H9 (cell line): ENCODE measurements at regions not wholly inside any gene's neighbourhood (a gene's known extent, or its start where the extent isn't known, plus 50 kb on each side); places are given as distances from the start of the nearest gene placed in this dataset.

Experiments
- DNase-seq: peaks from one replicate; pipeline ENCODE4 v3.0.0-alpha.2; 2017
- H2AFZ ChIP-seq: one replicate; pipeline ENCODE4 v1.6.1; 2013; ENCODE audit warnings: mild to moderate bottlenecking, low read length, control low read depth, moderate library complexity
- H2AK5ac ChIP-seq: 2 replicates; pipeline ENCODE4 v1.6.1; 2013; ENCODE audit warnings: low read length, control low read depth, mixed read lengths; ENCODE audit not compliant: insufficient read length
- H2BK120ac ChIP-seq: one replicate; pipeline ENCODE4 v1.6.1; 2013; ENCODE audit warnings: low read depth, mild to moderate bottlenecking, low read length, control low read depth, inconsistent platforms; ENCODE audit not compliant: poor library complexity, severe bottlenecking
- H2BK12ac ChIP-seq: 2 replicates; pipeline ENCODE4 v1.6.1; 2013; ENCODE audit warnings: low read length, control low read depth, mixed read lengths, low read depth; ENCODE audit not compliant: insufficient read length
- H2BK15ac ChIP-seq: 2 replicates; pipeline ENCODE4 v1.6.1; 2013; ENCODE audit warnings: low read depth, low read length, control low read depth
- H2BK20ac ChIP-seq: one replicate; pipeline ENCODE4 v1.6.1; 2013; ENCODE audit warnings: low read depth, mild to moderate bottlenecking, low read length, control low read depth, inconsistent platforms; ENCODE audit not compliant: poor library complexity, severe bottlenecking
- H2BK5ac ChIP-seq: 2 replicates; pipeline ENCODE4 v1.6.1; 2013; ENCODE audit warnings: low read length, control low read depth, mixed read lengths; ENCODE audit not compliant: insufficient read length
- H3K14ac ChIP-seq: 2 replicates; pipeline ENCODE4 v1.6.1; 2013; ENCODE audit warnings: low read length, control low read depth; ENCODE audit not compliant: insufficient read depth
- H3K18ac ChIP-seq: 2 replicates; pipeline ENCODE4 v1.6.1; 2013; ENCODE audit warnings: low read depth, mild to moderate bottlenecking, mixed read lengths, low read length, control low read depth; ENCODE audit not compliant: insufficient read length
- H3K23ac ChIP-seq: 2 replicates; pipeline ENCODE4 v1.6.1; 2013; ENCODE audit warnings: low read length, control low read depth, mixed read lengths, low read depth; ENCODE audit not compliant: insufficient read length
- H3K23me2 ChIP-seq: 2 replicates; pipeline ENCODE4 v1.6.1; 2013; ENCODE audit warnings: low read depth, mild to moderate bottlenecking, mixed read lengths, low read length, control low read depth; ENCODE audit not compliant: insufficient read length, poor library complexity, severe bottlenecking
- H3K27ac ChIP-seq: 2 replicates; pipeline ENCODE4 v1.5.1; 2013; ENCODE audit warnings: low read length, control low read depth, mixed read lengths, low read depth; ENCODE audit not compliant: insufficient read length
- H3K27me3 ChIP-seq: 2 replicates; pipeline ENCODE4 v1.6.1; 2013; ENCODE audit warnings: low read length, control low read depth, inconsistent platforms; ENCODE audit not compliant: insufficient read depth
- H3K4ac ChIP-seq: 2 replicates; pipeline ENCODE4 v1.6.1; 2013; ENCODE audit warnings: low read depth, mild to moderate bottlenecking, control low read depth, inconsistent platforms, low read length, moderate library complexity
- H3K4me1 ChIP-seq: 2 replicates; pipeline ENCODE4 v1.6.1; 2013; ENCODE audit warnings: low read length, control low read depth, inconsistent platforms; ENCODE audit not compliant: insufficient read depth
- H3K4me2 ChIP-seq: 2 replicates; pipeline ENCODE4 v1.6.1; 2013; ENCODE audit warnings: low read length, control low read depth, mixed read lengths; ENCODE audit not compliant: insufficient read length, insufficient read depth
- H3K56ac ChIP-seq: 2 replicates; pipeline ENCODE4 v1.6.1; 2013; ENCODE audit warnings: low read depth, mild to moderate bottlenecking, mixed read lengths, low read length, control low read depth; ENCODE audit not compliant: insufficient read length
- H3K79me1 ChIP-seq: 2 replicates; pipeline ENCODE4 v1.6.1; 2013; ENCODE audit warnings: low read depth, mild to moderate bottlenecking, moderate library complexity, low read length, control low read depth, inconsistent platforms; ENCODE audit not compliant: insufficient read depth, poor library complexity, severe bottlenecking
- H3K79me2 ChIP-seq: 2 replicates; pipeline ENCODE4 v1.6.1; 2013; ENCODE audit warnings: low read length, control low read depth, inconsistent platforms; ENCODE audit not compliant: insufficient read depth
- H3K9ac ChIP-seq: 2 replicates; pipeline ENCODE4 v1.6.1; 2013; ENCODE audit warnings: low read length, control low read depth, mixed read lengths; ENCODE audit not compliant: insufficient read length; ENCODE audit errors: extremely low read depth
- H3K9me3 ChIP-seq: one replicate; pipeline ENCODE4 v1.6.1; 2013; ENCODE audit warnings: low read depth, low read length, inconsistent platforms; ENCODE audit not compliant: control insufficient read depth
- H3T11ph ChIP-seq: one replicate; pipeline ENCODE4 v1.6.1; 2013; ENCODE audit warnings: mild to moderate bottlenecking, low read length, control low read depth, inconsistent platforms
- H4K20me1 ChIP-seq: one replicate; pipeline ENCODE4 v1.6.1; 2013; ENCODE audit not compliant: control insufficient read depth, insufficient read length, insufficient read depth
- H4K5ac ChIP-seq: 2 replicates; pipeline ENCODE4 v1.6.1; 2013; ENCODE audit warnings: low read depth, mild to moderate bottlenecking, mixed read lengths, low read length, control low read depth; ENCODE audit not compliant: insufficient read length
- H4K8ac ChIP-seq: replicated peaks from 2 replicates; pipeline ENCODE4 v1.6.1; 2013; ENCODE audit warnings: low read length, control low read depth, mixed read lengths, low read depth; ENCODE audit not compliant: insufficient read length
- H4K91ac ChIP-seq: 2 replicates; pipeline ENCODE4 v1.6.1; 2013; ENCODE audit warnings: low read depth, mild to moderate bottlenecking, moderate library complexity, mixed read lengths, low read length, control low read depth; ENCODE audit not compliant: insufficient read length
- H3K27ac Mint-ChIP-seq, 3 experiments: 2 replicates in 2 of 3; 3 replicates in 1 of 3; pipeline ENCODE4 v1.8.0; 2020 to 2021; ENCODE audit warnings: mixed read lengths in 3 of 3, mild to moderate bottlenecking in 1 of 3, moderate library complexity in 1 of 3
- H3K27me3 Mint-ChIP-seq: 2 replicates; pipeline ENCODE4 v1.8.0; 2021; ENCODE audit warnings: low read depth, mild to moderate bottlenecking, moderate library complexity, mixed read lengths
- H3K36me3 Mint-ChIP-seq, 3 experiments: 2 replicates in 2 of 3; 3 replicates in 1 of 3; pipeline ENCODE4 v1.8.0; 2020 to 2021; ENCODE audit warnings: low read depth in 3 of 3, mixed read lengths in 3 of 3; ENCODE audit not compliant: insufficient read depth in 1 of 3
- H3K4me1 Mint-ChIP-seq, 2 experiments: 2 replicates each; pipeline ENCODE4 v1.8.0; 2020; ENCODE audit warnings: mixed read lengths in 2 of 2
- H3K4me3 Mint-ChIP-seq, 2 experiments: 2 replicates in 1 of 2; 3 replicates in 1 of 2; pipeline ENCODE4 v1.8.0; 2020 to 2021; ENCODE audit warnings: mild to moderate bottlenecking in 2 of 2, mixed read lengths in 2 of 2, moderate library complexity in 1 of 2
- H3K9me3 Mint-ChIP-seq, 2 experiments: 2 replicates in 1 of 2; 3 replicates in 1 of 2; pipeline ENCODE4 v1.8.0; 2020; ENCODE audit warnings: mild to moderate bottlenecking in 2 of 2, mixed read lengths in 2 of 2, moderate library complexity in 1 of 2
- CTCF ChIP-seq: fragments of 200-600 bp; sonication (generic); conservative IDR thresholded peaks from 3 replicates; pipeline ENCODE4 v1.8.0; 2021; ENCODE audit warnings: antibody characterized with exemption, mild to moderate bottlenecking
- WGBS: extraction: QIAGEN DNeasy Blood & Tissue Kit; methylation state at CpG from one replicate; pipeline ENCODE4 v1.1.7; 2013; ENCODE audit warnings: missing lambda C conversion rate, low lambda C conversion rate, mixed read lengths; ENCODE audit not compliant: insufficient read length; ENCODE audit errors: extremely low coverage; 5-methylcytosine and 5-hydroxymethylcytosine counted together

- H2BK20ac ChIP-seq: peak overlapping the region; percentile 60
- H3K4me2 ChIP-seq: peak overlapping the region; percentile 83
- no peaks in the 10 kb centered on the region; a peak in 1 of 5 replicates for H3K9me3 Mint-ChIP-seq
- H2BK12ac ChIP-seq: peak overlapping the region; percentile 30
- no peaks in the 10 kb centered on the region for H3K9me3 ChIP-seq
- no peaks in the 10 kb centered on the region for H3K27me3 ChIP-seq
- H3K36me3 Mint-ChIP-seq: no peaks in the 10 kb centered on the region
- peak; percentile 98 for DNase-seq
- WGBS: no CpG with 5 or more reads among the region's 80 CpGs
- no peaks in the 10 kb centered on the region for H3K79me2 ChIP-seq
- H4K20me1 ChIP-seq: no peaks in the 10 kb centered on the region
- H3K27ac ChIP-seq: peak overlapping the region; percentile 100
- peak overlapping the region; percentile 93 for H3K56ac ChIP-seq
- no peak overlapping the region for H2AFZ ChIP-seq
- H2BK15ac ChIP-seq: no peak overlapping the region
- peak overlapping the region; percentile 85 for H2BK120ac ChIP-seq
- peak overlapping the region; percentile 97 for H3K4ac ChIP-seq
- H3K79me1 ChIP-seq: no peaks in the 10 kb centered on the region
- peak overlapping the region; percentile 99 for H3K18ac ChIP-seq
- H3K4me1 Mint-ChIP-seq: peaks cover 37 to 41% of the 10 kb centered on the region in 2 experiments
- H3K14ac ChIP-seq: peak overlapping the region; percentile 99
- H4K5ac ChIP-seq: peak overlapping the region; percentile 99
- peak overlapping the region; percentile 99 for H2BK5ac ChIP-seq
- H4K91ac ChIP-seq: peak overlapping the region; percentile 95
- peak overlapping the region; percentile 80 to 87 for H3K4me3 Mint-ChIP-seq
- peak overlapping the region; percentile 38 for H3K23ac ChIP-seq
- TF ChIP-seq CTCF: peak; percentile 100
- peak overlapping the region; percentile 75 for H2AK5ac ChIP-seq
- peaks cover 7% of the 10 kb centered on the region; the same call in 1 of the 2 replicates for H3K4me1 ChIP-seq
- H3K23me2 ChIP-seq: peaks cover 18% of the 10 kb centered on the region
- no peaks in the 10 kb centered on the region for H3K27me3 Mint-ChIP-seq
- H3K27ac Mint-ChIP-seq: peak overlapping the region; percentile 100
- peak overlapping the region; percentile 97 for H3T11ph ChIP-seq
- peak overlapping the region; percentile 100 for H3K9ac ChIP-seq
- peak overlapping the region; percentile 93 for H4K8ac ChIP-seq
Measured at GRCh38 chr15:92809064-92809879, 90.9 kb upstream of the CHD2 start.
